ENCODE measurements at regions not wholly inside any gene's neighbourhood (a gene's known extent, or its start where the extent isn't known, plus 50 kb on each side); places are given as distances from the start of the nearest gene placed in this dataset.

GRCh38 chr10:6995831-6996230, 415.0 kb downstream of the SFMBT2 start:
- Histone ChIP-seq H3K27ac (ENCODE audit: low read length) (no peak overlapping the region), H3K4me2 (ENCODE audit: low read length) (no peak overlapping the region), H3K27me3 (ENCODE audit: low read length) (no peaks in the 10 kb centered on the region), H3K9me3 (ENCODE audit: low read length) (no peaks in the 10 kb centered on the region), H3K9ac (ENCODE audit: low read length) (no peak overlapping the region), H3K4me1 (ENCODE audit: insufficient read depth, low read length) (no peaks in the 10 kb centered on the region), H3K4me3 (ENCODE audit: low read length) (no peak overlapping the region), H3K9me2 (replicated peaks; ENCODE audit: low read length) (no peaks in the 10 kb centered on the region), H3K79me2 (ENCODE audit: low read length) (no peaks in the 10 kb centered on the region), H2AFZ (ENCODE audit: low read length) (no peak overlapping the region), H3K36me3 (ENCODE audit: low read depth, low read length) (no peaks in the 10 kb centered on the region), H3F3A (ENCODE audit: low read length, unreplicated experiment) (no peaks in the 10 kb centered on the region), H4K20me1 (ENCODE audit: low read length) (no peaks in the 10 kb centered on the region)
- POLR2A ChIA-PET (ENCODE audit: unreplicated experiment): no interaction called here
- no peak for TF ChIP-seq EZH2 (IDR thresholded peaks at IDR 0.05; ENCODE audit: low read length, unreplicated experiment)
- TF ChIP-seq, protein P1, sequence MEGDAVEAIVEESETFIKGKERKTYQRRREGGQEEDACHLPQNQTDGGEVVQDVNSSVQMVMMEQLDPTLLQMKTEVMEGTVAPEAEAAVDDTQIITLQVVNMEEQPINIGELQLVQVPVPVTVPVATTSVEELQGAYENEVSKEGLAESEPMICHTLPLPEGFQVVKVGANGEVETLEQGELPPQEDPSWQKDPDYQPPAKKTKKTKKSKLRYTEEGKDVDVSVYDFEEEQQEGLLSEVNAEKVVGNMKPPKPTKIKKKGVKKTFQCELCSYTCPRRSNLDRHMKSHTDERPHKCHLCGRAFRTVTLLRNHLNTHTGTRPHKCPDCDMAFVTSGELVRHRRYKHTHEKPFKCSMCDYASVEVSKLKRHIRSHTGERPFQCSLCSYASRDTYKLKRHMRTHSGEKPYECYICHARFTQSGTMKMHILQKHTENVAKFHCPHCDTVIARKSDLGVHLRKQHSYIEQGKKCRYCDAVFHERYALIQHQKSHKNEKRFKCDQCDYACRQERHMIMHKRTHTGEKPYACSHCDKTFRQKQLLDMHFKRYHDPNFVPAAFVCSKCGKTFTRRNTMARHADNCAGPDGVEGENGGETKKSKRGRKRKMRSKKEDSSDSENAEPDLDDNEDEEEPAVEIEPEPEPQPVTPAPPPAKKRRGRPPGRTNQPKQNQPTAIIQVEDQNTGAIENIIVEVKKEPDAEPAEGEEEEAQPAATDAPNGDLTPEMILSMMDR (conservative IDR thresholded peaks at IDR 0.05; ENCODE audit: low read depth, low read length): no peak
- TF ChIP-seq EZH2phosphoT487 (IDR thresholded peaks at IDR 0.05; ENCODE audit: borderline replicate concordance, low read length): no peak
- CTCF ChIA-PET: no interaction called here
- ATAC-seq (no peak), DNase-seq (no peak)
- intact Hi-C loops (cut with micrococcal nuclease): no loop called here
- BruUV-seq (replicated peaks): no TSS peak

DNA sequence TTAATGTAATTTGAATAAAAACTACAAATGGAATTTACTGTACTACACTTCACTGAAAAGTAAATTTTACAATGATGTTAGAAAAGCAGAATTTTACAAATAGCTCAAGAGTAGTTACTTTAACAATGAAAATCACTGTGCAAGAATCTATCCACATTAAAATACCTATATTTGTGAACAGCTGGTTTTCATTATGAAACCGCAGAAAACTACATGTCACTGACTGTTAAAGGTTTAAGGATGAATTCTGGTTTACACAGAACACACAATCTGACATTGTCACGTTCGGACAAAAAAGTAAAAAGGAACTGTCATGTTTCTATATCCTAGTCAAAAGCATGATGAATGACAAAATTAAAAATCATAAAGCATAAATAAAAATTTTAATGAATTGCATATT, 415.3 kb upstream of the PRKCQ start:
- Histone ChIP-seq H4K20me1 (ENCODE audit: low read length) (no peaks in the 10 kb centered on the region), H3K9me3 (ENCODE audit: low read length) (no peaks in the 10 kb centered on the region), H3K4me1 (ENCODE audit: insufficient read depth, low read length) (no peaks in the 10 kb centered on the region), H3F3A (ENCODE audit: low read length, unreplicated experiment) (no peaks in the 10 kb centered on the region), H3K79me2 (ENCODE audit: low read length) (no peaks in the 10 kb centered on the region), H3K9ac (ENCODE audit: low read length) (no peak overlapping the region), H3K9me2 (replicated peaks; ENCODE audit: low read length) (no peaks in the 10 kb centered on the region), H2AFZ (ENCODE audit: low read length) (no peak overlapping the region), H3K27ac (ENCODE audit: low read length) (no peak overlapping the region), H3K4me3 (ENCODE audit: low read length) (no peak overlapping the region), H3K36me3 (ENCODE audit: low read depth, low read length) (no peaks in the 10 kb centered on the region), H3K4me2 (ENCODE audit: low read length) (no peak overlapping the region), H3K27me3 (ENCODE audit: low read length) (no peaks in the 10 kb centered on the region)
- BruUV-seq (replicated peaks): no TSS peak
- intact Hi-C loops (cut with micrococcal nuclease): no loop called here
- POLR2A ChIA-PET (ENCODE audit: unreplicated experiment): no interaction called here
- ATAC-seq: no peak
- no peak for TF ChIP-seq EZH2phosphoT487 (IDR thresholded peaks at IDR 0.05; ENCODE audit: borderline replicate concordance, low read length)
- TF ChIP-seq, protein P1 (conservative IDR thresholded peaks at IDR 0.05; ENCODE audit: low read depth, low read length): no peak
- TF ChIP-seq EZH2 (IDR thresholded peaks at IDR 0.05; ENCODE audit: low read length, unreplicated experiment): no peak
- DNase-seq: no peak
- CTCF ChIA-PET: no interaction called here

DNA sequence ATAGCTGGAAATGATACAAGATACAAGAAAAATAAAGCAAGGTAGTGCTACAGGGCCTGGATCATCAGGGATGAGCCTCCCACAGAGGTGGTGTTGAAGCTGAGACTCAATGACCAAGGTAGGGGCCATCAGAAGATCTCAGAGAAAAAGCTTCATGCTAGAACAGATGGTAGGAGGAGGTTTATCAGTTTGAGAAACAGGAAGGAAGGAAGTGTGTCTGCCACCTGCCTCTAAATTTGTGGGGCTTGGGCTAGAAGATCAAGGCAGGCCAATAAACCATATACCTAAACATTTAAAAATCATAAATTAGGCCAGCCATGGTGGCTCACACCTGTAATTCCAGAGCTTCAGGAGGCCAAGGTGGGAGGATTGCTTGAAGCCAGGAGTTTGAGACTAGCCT, 410.8 kb upstream of the PRKCQ start:
- H2AFZ ChIP-seq (ENCODE audit: low read length): no peak overlapping the region
- no peak overlapping the region for H3K4me3 ChIP-seq (ENCODE audit: low read length)
- H3K4me2 ChIP-seq (ENCODE audit: low read length): no peak overlapping the region
- no peaks in the 10 kb centered on the region for H3K36me3 ChIP-seq (ENCODE audit: low read depth, low read length)
- H4K20me1 ChIP-seq (ENCODE audit: low read length): no peaks in the 10 kb centered on the region
- intact Hi-C loops (cut with micrococcal nuclease): no loop called here
- no peaks in the 10 kb centered on the region for H3K4me1 ChIP-seq (ENCODE audit: insufficient read depth, low read length)
- POLR2A ChIA-PET (ENCODE audit: unreplicated experiment): no interaction called here
- ATAC-seq: no peak
- no peak overlapping the region for H3K9ac ChIP-seq (ENCODE audit: low read length)
- no peak for DNase-seq
- H3K9me3 ChIP-seq (ENCODE audit: low read length): no peaks in the 10 kb centered on the region
- no peak for TF ChIP-seq EZH2phosphoT487 (IDR thresholded peaks at IDR 0.05; ENCODE audit: borderline replicate concordance, low read length)
- TF ChIP-seq, protein P1 (conservative IDR thresholded peaks at IDR 0.05; ENCODE audit: low read depth, low read length): no peak
- no peak for TF ChIP-seq EZH2 (IDR thresholded peaks at IDR 0.05; ENCODE audit: low read length, unreplicated experiment)
- H3K27me3 ChIP-seq (ENCODE audit: low read length): no peaks in the 10 kb centered on the region
- no TSS peak for BruUV-seq (replicated peaks)
- H3F3A ChIP-seq (ENCODE audit: low read length, unreplicated experiment): no peaks in the 10 kb centered on the region
- no peaks in the 10 kb centered on the region for H3K9me2 ChIP-seq (replicated peaks; ENCODE audit: low read length)
- CTCF ChIA-PET: no interaction called here
- H3K79me2 ChIP-seq (ENCODE audit: low read length): no peaks in the 10 kb centered on the region
- no peak overlapping the region for H3K27ac ChIP-seq (ENCODE audit: low read length)
